ENCODE measurements at regions not wholly inside any gene's neighbourhood (a gene's known extent, or its start where the extent isn't known, plus 50 kb on each side); places are given as distances from the start of the nearest gene placed in this dataset.

DNA sequence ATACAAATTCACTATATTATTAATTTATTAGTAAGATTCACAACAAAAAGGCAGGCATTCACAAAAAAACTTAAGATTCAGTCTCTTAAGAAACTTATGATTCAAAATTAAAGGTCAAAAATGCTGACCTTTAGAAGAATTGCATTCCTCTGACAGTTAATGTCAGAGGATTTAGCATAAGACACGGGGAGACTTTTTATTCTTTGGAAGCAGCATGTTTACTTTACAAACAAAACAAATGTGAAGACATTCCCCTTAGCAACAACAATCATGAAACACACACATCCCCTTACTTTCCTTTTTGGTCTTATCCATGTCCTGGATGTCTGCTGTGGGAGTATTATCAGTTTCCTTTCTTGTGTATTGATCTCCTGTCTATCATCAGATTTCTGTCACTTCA, 117.1 kb downstream of the RAD51AP2 start:
- H3K4me3 ChIP-seq (ENCODE audit: low read depth, low read length), result no peak overlapping the region
- TF ChIP-seq, protein P1, sequence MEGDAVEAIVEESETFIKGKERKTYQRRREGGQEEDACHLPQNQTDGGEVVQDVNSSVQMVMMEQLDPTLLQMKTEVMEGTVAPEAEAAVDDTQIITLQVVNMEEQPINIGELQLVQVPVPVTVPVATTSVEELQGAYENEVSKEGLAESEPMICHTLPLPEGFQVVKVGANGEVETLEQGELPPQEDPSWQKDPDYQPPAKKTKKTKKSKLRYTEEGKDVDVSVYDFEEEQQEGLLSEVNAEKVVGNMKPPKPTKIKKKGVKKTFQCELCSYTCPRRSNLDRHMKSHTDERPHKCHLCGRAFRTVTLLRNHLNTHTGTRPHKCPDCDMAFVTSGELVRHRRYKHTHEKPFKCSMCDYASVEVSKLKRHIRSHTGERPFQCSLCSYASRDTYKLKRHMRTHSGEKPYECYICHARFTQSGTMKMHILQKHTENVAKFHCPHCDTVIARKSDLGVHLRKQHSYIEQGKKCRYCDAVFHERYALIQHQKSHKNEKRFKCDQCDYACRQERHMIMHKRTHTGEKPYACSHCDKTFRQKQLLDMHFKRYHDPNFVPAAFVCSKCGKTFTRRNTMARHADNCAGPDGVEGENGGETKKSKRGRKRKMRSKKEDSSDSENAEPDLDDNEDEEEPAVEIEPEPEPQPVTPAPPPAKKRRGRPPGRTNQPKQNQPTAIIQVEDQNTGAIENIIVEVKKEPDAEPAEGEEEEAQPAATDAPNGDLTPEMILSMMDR (IDR thresholded peaks at IDR 0.05; ENCODE audit: control insufficient read depth, extremely low read depth, insufficient read depth), result no peak
- DNase-seq (ENCODE audit: low read depth), result no peak

DNA sequence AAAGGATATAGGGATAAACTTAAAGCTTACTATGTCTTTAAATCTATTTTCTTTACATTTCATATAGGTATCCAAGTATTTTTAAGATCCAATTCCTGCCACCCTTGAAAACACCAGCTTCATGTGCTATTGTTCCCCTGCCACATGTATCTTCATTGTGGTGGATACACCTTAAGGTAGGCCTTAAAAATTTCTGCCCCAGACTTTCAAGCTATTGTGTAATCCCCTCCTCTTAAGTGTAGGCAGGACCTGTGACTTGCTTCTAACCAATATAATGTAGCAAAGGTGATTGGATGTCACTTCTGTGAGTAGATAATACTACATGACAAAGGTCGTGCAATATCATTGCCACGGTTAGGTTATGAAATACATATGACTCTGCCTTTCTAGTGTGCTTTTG, 119.5 kb downstream of the RAD51AP2 start:
- no peak overlapping the region for H3K4me3 ChIP-seq (ENCODE audit: low read depth, low read length)
- TF ChIP-seq, protein P1 (IDR thresholded peaks at IDR 0.05; ENCODE audit: control insufficient read depth, extremely low read depth, insufficient read depth), result no peak
- DNase-seq (ENCODE audit: low read depth), result no peak

DNA sequence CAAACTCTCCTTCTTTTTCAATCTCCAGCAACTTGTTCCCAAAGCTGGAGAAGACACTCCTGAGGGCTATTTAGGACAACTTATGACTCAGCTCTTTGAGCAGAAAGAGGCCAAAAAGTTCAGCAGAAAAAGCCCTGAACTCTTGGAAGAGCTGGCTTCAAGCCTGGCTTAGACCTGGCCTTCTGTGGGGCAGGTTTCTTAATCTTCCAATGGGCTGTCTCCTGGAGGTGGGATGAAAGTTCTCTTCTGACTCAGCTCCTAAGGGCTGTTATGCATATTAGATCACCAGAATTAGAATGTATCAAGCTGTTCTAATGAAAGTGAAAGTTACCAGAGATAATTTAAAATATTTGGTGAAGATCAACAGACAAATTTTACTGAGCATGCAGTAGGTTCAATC, 129.4 kb downstream of the RAD51AP2 start:
- no peak overlapping the region for H3K4me3 ChIP-seq (ENCODE audit: low read depth, low read length)
- DNase-seq (ENCODE audit: low read depth), result no peak
- TF ChIP-seq, protein P1 (IDR thresholded peaks at IDR 0.05; ENCODE audit: control insufficient read depth, extremely low read depth, insufficient read depth), result no peak

DNA sequence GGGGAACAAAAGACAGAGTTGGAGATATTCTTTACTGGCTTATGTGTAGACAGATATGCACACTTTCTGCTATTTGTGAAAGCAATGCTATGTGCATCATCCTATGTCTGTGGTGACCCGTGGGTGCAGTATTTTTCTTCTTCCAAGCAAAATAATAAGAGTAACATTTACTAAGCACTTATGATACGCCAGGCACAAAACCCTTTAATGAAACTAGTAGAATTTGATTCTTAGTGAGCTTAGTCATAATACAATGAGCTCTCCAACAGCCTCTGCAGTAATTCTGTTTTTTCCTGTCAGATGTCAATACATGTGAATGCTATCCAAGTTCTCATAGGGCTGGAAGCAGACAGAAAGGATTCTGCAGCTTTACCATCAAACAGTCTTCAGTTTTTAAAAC, 130.6 kb downstream of the RAD51AP2 start:
- no peak for DNase-seq (ENCODE audit: low read depth)
- H3K4me3 ChIP-seq (ENCODE audit: low read depth, low read length), result no peak overlapping the region
- TF ChIP-seq, protein P1 (IDR thresholded peaks at IDR 0.05; ENCODE audit: control insufficient read depth, extremely low read depth, insufficient read depth), result no peak

DNA sequence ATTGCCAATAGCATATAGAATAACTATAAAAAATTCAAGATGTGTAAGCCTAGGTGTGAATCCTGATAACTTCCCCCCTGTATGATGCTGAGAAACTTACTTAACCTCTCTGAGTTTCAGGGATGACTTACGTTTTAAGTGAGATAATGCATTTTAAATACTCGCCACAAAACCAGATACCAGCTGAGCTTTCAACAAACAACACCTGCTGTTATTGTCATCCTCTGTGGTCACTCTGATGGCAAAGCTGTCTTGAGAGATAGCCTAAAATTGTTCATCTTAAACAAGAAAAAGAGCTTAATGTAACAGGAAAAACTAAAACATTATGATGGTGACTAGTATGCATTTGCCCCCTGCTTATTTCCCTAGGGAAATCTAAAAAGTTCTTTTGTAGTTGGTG, 131.5 kb downstream of the RAD51AP2 start:
- TF ChIP-seq, protein P1 (IDR thresholded peaks at IDR 0.05; ENCODE audit: control insufficient read depth, extremely low read depth, insufficient read depth), result no peak
- DNase-seq (ENCODE audit: low read depth), result no peak
- H3K4me3 ChIP-seq (ENCODE audit: low read depth, low read length), result no peak overlapping the region

DNA sequence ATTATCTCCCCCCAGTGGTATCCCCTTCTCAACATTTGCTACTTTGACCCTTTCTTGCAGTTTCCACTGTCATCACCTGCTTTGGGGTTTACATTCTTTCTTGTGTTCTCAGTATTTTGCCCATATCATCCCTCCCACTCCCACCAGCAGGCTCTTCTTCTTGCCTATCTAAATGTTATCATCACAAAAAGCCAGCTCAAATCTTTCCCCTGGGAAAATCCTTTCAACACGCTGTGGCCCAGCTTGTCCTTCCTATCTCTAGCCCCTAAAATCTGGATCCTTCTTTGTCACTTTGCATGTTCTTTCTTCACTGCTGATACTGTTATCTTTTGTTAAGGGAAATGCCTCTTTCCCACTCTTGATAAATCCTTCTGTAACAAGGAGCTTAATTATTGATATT, 138.2 kb downstream of the RAD51AP2 start:
- H3K4me3 ChIP-seq (ENCODE audit: low read depth, low read length), result no peak overlapping the region
- no peak for DNase-seq (ENCODE audit: low read depth)
- TF ChIP-seq, protein P1 (IDR thresholded peaks at IDR 0.05; ENCODE audit: control insufficient read depth, extremely low read depth, insufficient read depth), result no peak

DNA sequence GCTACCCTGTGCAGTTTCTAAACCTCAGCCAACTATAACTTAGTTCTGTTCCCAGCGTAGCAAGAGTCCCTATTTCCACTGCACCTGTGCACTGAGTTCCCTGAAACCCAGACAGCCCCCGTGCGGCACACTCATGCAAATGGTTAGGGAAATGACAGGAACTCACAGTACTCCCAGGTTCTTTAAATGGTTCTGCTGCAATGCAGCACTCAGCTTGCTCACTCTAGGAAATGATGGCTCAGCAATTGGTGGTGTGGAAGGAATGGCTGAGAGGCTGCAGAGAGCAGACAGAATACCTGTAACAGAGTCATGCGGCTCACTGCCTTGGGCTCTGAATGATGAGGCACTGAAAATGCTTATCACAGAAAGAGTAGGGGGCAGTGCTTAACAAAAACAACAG, 143.0 kb downstream of the RAD51AP2 start:
- DNase-seq (ENCODE audit: low read depth), result no peak
- TF ChIP-seq, protein P1 (IDR thresholded peaks at IDR 0.05; ENCODE audit: control insufficient read depth, extremely low read depth, insufficient read depth), result peak; percentile 29
- no peak overlapping the region for H3K4me3 ChIP-seq (ENCODE audit: low read depth, low read length)

Measured in LNCaP clone FGC (cell line).